H4 (cell line): ENCODE measurements at regions not wholly inside any gene's neighbourhood (a gene's known extent, or its start where the extent isn't known, plus 50 kb on each side); places are given as distances from the start of the nearest gene placed in this dataset.
"Not testable (repeated sequence)": the region's sequence is repeated elsewhere in the genome, so short reads cannot be mapped to it uniquely, and the experiment has no call there.

ENCODE experiments used
- DNase-seq: peaks from one replicate; pipeline ENCODE4 v3.0.0-alpha.2; 2015; ENCODE audit warnings: low spot score

- not testable (repeated sequence) for DNase-seq
Measured at GRCh38 chr7:96923345-96923744, 82.0 kb upstream of the DLX6 start.

- DNase-seq, result no peak
Measured at GRCh38 chr7:96927131-96927530, 78.2 kb upstream of the DLX6 start.

- DNase-seq, result no peak
Measured at GRCh38 chr7:96928965-96929364, 76.4 kb upstream of the DLX6 start.

- no peak for DNase-seq
Measured at GRCh38 chr7:96931891-96932290, 73.5 kb upstream of the DLX6 start.

GRCh38 chr7:96933067-96933645 lies 72.2 kb upstream of the DLX6 start:
- peak; percentile 29 for DNase-seq

- no peak for DNase-seq
Measured at GRCh38 chr7:96936621-96937020, 68.7 kb upstream of the DLX6 start.

GRCh38 chr7:96942112-96942511 lies 63.2 kb upstream of the DLX6 start:
- DNase-seq, result no peak

- peak; percentile 97 for DNase-seq
Measured at GRCh38 chr7:96949766-96950165, 55.6 kb upstream of the DLX6 start.

GRCh38 chr7:96952974-96953391 lies 52.4 kb upstream of the DLX6 start:
- no peak for DNase-seq

GRCh38 chr7:96953676-96954513 lies 51.5 kb upstream of the DLX6 start:
- DNase-seq, result no peak
